ENCODE measurements at regions not wholly inside any gene's neighbourhood (a gene's known extent, or its start where the extent isn't known, plus 50 kb on each side); places are given as distances from the start of the nearest gene placed in this dataset.

GRCh38 chr7:11956991-11957390 is 125.0 kb upstream of the THSD7A start:
- no peak overlapping the region for H3K4me3 ChIP-seq (ENCODE audit: low read depth, low read length)
- H3K27me3 ChIP-seq (ENCODE audit: control insufficient read depth, insufficient read depth, low read length), result no peaks in the 10 kb centered on the region
- CTCF ChIA-PET, result no interaction called here
- TF ChIP-seq CTCF (IDR thresholded peaks at IDR 0.05; ENCODE audit: insufficient read depth, low read depth, low read length), result no peak
- no peaks in the 10 kb centered on the region for H3K36me3 ChIP-seq (ENCODE audit: control insufficient read depth, insufficient read depth, low read length)
- DNase-seq (ENCODE audit: low read depth), result no peak
- POLR2A ChIA-PET, result no interaction called here

- DNase-seq (ENCODE audit: low read depth), result no peak
- POLR2A ChIA-PET, result no interaction called here
- no peaks in the 10 kb centered on the region for H3K27me3 ChIP-seq (ENCODE audit: control insufficient read depth, insufficient read depth, low read length)
- no peaks in the 10 kb centered on the region for H3K36me3 ChIP-seq (ENCODE audit: control insufficient read depth, insufficient read depth, low read length)
- no peak for TF ChIP-seq CTCF (IDR thresholded peaks at IDR 0.05; ENCODE audit: insufficient read depth, low read depth, low read length)
- no peak overlapping the region for H3K4me3 ChIP-seq (ENCODE audit: low read depth, low read length)
- CTCF ChIA-PET, result no interaction called here
Measured at GRCh38 chr7:11957956-11958355, 126.0 kb upstream of the THSD7A start.

- TF ChIP-seq CTCF (IDR thresholded peaks at IDR 0.05; ENCODE audit: insufficient read depth, low read depth, low read length), result no peak
- Histone ChIP-seq H3K27me3 (ENCODE audit: control insufficient read depth, insufficient read depth, low read length) (no peaks in the 10 kb centered on the region), H3K36me3 (ENCODE audit: control insufficient read depth, insufficient read depth, low read length) (no peaks in the 10 kb centered on the region), H3K4me3 (ENCODE audit: low read depth, low read length) (no peak overlapping the region)
- ChIA-PET POLR2A (no interaction called here), CTCF (interaction anchor here (0.6 kb wide), 1 partner anchor 377 kb away, joined by 3 read pairs; no protein-coding TSS in a partner anchor)
- DNase-seq (ENCODE audit: low read depth), result no peak
Measured at GRCh38 chr7:11959121-11959520, 127.1 kb upstream of the THSD7A start.

- Histone ChIP-seq H3K4me3 (ENCODE audit: low read depth, low read length) (no peak overlapping the region), H3K27me3 (ENCODE audit: control insufficient read depth, insufficient read depth, low read length) (no peaks in the 10 kb centered on the region), H3K36me3 (ENCODE audit: control insufficient read depth, insufficient read depth, low read length) (no peaks in the 10 kb centered on the region)
- ChIA-PET POLR2A (no interaction called here), CTCF (no interaction called here)
- DNase-seq (ENCODE audit: low read depth), result no peak
- no peak for TF ChIP-seq CTCF (IDR thresholded peaks at IDR 0.05; ENCODE audit: insufficient read depth, low read depth, low read length)
Measured at GRCh38 chr7:11960621-11961020, 128.6 kb upstream of the THSD7A start.

- ChIA-PET POLR2A (no interaction called here), CTCF (no interaction called here)
- H3K27me3 ChIP-seq (ENCODE audit: control insufficient read depth, insufficient read depth, low read length), result no peaks in the 10 kb centered on the region
- no peak overlapping the region for H3K4me3 ChIP-seq (ENCODE audit: low read depth, low read length)
- no peaks in the 10 kb centered on the region for H3K36me3 ChIP-seq (ENCODE audit: control insufficient read depth, insufficient read depth, low read length)
- TF ChIP-seq CTCF (IDR thresholded peaks at IDR 0.05; ENCODE audit: insufficient read depth, low read depth, low read length), result no peak
- DNase-seq (ENCODE audit: low read depth), result no peak
Measured at GRCh38 chr7:11969643-11970042, 137.6 kb upstream of the THSD7A start.
